ENCODE measurements at regions not wholly inside any gene's neighbourhood (a gene's known extent, or its start where the extent isn't known, plus 50 kb on each side); places are given as distances from the start of the nearest gene placed in this dataset.

DNA sequence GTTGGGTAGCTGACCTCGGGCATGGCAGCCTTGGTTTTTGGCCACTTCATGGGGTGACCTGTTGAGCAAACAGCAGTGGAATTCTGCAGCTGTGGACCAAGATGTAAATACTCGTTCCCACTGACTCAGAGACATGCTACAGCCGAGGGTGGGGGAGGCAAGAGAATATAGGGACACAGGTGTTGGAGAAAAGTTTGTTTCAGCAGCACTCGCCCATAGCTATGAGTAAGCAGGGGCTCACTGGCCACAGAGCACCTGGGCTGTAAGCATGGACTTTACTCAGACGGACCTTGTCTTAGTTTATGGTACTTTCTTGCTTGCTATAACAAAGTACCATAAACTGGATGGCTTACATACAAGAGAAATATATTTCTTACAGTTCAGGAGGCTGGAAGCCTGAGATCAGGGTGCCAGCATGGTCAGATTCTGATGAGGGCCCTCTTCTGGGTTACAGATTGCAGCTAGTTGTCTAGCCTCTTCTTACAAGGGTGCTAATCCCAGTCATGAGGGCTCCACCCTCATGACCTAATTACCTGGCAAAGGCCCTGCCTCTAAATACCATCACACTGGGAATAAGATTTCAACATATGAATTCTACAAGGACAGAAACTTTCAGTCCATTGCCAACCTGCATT is 437.2 kb upstream of the DAB1 start:
- no peak for TF ChIP-seq ARNTL (CRISPR knock-in tag; IDR thresholded peaks at IDR 0.05; ENCODE audit: borderline replicate concordance, low read depth)
- TF ChIP-seq, protein P1, sequence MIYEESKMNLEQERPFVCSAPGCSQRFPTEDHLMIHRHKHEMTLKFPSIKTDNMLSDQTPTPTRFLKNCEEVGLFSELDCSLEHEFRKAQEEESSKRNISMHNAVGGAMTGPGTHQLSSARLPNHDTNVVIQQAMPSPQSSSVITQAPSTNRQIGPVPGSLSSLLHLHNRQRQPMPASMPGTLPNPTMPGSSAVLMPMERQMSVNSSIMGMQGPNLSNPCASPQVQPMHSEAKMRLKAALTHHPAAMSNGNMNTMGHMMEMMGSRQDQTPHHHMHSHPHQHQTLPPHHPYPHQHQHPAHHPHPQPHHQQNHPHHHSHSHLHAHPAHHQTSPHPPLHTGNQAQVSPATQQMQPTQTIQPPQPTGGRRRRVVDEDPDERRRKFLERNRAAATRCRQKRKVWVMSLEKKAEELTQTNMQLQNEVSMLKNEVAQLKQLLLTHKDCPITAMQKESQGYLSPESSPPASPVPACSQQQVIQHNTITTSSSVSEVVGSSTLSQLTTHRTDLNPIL (CRISPR knock-in tag; IDR thresholded peaks at IDR 0.05; ENCODE audit: low read depth) = no peak
- TF ChIP-seq ZFP3 (CRISPR knock-in tag; IDR thresholded peaks at IDR 0.05) = no peak
- TF ChIP-seq GLIS3 (CRISPR knock-in tag; IDR thresholded peaks at IDR 0.05) = no peak
- no peak for TF ChIP-seq ZNF565 (CRISPR knock-in tag; conservative IDR thresholded peaks at IDR 0.05; ENCODE audit: low read depth)
- TF ChIP-seq, protein P2, sequence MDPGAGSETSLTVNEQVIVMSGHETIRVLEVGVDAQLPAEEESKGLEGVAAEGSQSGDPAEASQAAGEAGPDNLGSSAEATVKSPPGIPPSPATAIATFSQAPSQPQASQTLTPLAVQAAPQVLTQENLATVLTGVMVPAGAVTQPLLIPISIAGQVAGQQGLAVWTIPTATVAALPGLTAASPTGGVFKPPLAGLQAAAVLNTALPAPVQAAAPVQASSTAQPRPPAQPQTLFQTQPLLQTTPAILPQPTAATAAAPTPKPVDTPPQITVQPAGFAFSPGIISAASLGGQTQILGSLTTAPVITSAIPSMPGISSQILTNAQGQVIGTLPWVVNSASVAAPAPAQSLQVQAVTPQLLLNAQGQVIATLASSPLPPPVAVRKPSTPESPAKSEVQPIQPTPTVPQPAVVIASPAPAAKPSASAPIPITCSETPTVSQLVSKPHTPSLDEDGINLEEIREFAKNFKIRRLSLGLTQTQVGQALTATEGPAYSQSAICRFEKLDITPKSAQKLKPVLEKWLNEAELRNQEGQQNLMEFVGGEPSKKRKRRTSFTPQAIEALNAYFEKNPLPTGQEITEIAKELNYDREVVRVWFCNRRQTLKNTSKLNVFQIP (CRISPR knock-in tag; IDR thresholded peaks at IDR 0.05; ENCODE audit: borderline replicate concordance, low read depth) = no peak
- TF ChIP-seq ZNF70 (CRISPR knock-in tag; IDR thresholded peaks at IDR 0.05) = no peak
